Nephron (organoid): ENCODE measurements at regions not wholly inside any gene's neighbourhood (a gene's known extent, or its start where the extent isn't known, plus 50 kb on each side); places are given as distances from the start of the nearest gene placed in this dataset.
A peak's percentile ranks its signal among the peaks of the same experiment; 100 is the strongest.

Experiments
- H3K27ac Mint-ChIP-seq, 3 experiments: 2 replicates each; pipeline ENCODE4 v1.8.0; 2020; ENCODE audit warnings: mixed read lengths in 3 of 3, mild to moderate bottlenecking in 2 of 3, moderate library complexity in 1 of 3
- H3K27me3 Mint-ChIP-seq: 2 replicates; pipeline ENCODE4 v1.8.0; 2021; ENCODE audit warnings: low read depth, mild to moderate bottlenecking, moderate library complexity, mixed read lengths
- H3K36me3 Mint-ChIP-seq: 2 replicates; pipeline ENCODE4 v1.8.0; 2020; ENCODE audit warnings: low read depth, mixed read lengths
- H3K4me1 Mint-ChIP-seq: 2 replicates; pipeline ENCODE4 v1.8.0; 2020; ENCODE audit warnings: mixed read lengths
- H3K4me3 Mint-ChIP-seq, 3 experiments: 2 replicates each; pipeline ENCODE4 v1.8.0; 2020; ENCODE audit warnings: mild to moderate bottlenecking in 3 of 3, mixed read lengths in 3 of 3, moderate library complexity in 2 of 3
- H3K9me3 Mint-ChIP-seq: 2 replicates; pipeline ENCODE4 v1.8.0; 2020; ENCODE audit warnings: mixed read lengths
- TF ChIP-seq, protein P1 (sequence below), 3 experiments: fragments of 200-600 bp; sonication (generic); IDR thresholded peaks; one replicate each; pipeline ENCODE4 v1.5.0; 2021; ENCODE audit warnings: antibody characterized with exemption in 3 of 3; ENCODE audit not compliant: unreplicated experiment in 3 of 3

DNA sequence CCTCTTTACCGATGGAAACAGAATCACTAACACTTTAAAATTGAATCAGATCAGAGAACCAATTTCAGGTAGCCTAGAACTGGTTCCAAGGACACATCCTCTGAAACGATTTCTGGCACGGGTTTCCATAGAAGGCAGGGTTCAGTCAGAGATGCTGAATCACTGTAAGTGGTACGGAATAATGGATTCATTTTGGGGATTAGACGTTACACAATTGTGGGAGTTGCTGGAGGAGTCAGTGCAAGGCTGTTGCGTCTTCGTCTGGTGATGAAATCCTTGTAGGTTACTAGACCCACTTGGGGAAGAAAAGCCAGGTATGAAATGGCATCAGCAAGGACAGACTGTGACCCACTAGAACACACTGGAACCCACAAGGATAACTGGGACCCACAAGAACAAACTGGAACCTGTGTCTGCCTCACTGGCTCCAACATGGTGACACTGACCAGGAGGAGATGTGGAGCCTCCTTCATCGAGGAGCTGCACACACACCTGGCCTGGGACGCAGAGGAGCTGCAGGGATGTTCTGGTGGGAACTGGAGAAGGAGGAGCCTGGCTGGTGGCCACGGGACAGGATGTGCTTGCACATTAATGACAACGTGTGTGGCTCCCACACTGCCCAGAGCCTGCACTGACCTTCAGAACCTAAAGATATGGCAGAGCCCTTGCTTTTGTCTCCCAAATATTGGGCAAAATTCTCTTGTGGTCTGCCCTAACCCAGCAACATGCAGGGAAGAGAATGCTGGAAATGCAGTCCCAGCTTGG is 105.1 kb downstream of the TRAPPC11 start:
- H3K36me3 Mint-ChIP-seq, result no peaks in the 10 kb centered on the region
- TF ChIP-seq, protein P1, sequence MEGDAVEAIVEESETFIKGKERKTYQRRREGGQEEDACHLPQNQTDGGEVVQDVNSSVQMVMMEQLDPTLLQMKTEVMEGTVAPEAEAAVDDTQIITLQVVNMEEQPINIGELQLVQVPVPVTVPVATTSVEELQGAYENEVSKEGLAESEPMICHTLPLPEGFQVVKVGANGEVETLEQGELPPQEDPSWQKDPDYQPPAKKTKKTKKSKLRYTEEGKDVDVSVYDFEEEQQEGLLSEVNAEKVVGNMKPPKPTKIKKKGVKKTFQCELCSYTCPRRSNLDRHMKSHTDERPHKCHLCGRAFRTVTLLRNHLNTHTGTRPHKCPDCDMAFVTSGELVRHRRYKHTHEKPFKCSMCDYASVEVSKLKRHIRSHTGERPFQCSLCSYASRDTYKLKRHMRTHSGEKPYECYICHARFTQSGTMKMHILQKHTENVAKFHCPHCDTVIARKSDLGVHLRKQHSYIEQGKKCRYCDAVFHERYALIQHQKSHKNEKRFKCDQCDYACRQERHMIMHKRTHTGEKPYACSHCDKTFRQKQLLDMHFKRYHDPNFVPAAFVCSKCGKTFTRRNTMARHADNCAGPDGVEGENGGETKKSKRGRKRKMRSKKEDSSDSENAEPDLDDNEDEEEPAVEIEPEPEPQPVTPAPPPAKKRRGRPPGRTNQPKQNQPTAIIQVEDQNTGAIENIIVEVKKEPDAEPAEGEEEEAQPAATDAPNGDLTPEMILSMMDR (IDR thresholded peaks at IDR 0.05; ENCODE audit: unreplicated experiment in 3 of 3), result no peak
- H3K4me1 Mint-ChIP-seq, result no peaks in the 10 kb centered on the region
- H3K9me3 Mint-ChIP-seq, result no peaks in the 10 kb centered on the region
- peak overlapping the region in 1 of 3 experiments; percentile 26 for H3K27ac Mint-ChIP-seq
- no peak overlapping the region for H3K4me3 Mint-ChIP-seq
- peaks cover 5% of the 10 kb centered on the region for H3K27me3 Mint-ChIP-seq

DNA sequence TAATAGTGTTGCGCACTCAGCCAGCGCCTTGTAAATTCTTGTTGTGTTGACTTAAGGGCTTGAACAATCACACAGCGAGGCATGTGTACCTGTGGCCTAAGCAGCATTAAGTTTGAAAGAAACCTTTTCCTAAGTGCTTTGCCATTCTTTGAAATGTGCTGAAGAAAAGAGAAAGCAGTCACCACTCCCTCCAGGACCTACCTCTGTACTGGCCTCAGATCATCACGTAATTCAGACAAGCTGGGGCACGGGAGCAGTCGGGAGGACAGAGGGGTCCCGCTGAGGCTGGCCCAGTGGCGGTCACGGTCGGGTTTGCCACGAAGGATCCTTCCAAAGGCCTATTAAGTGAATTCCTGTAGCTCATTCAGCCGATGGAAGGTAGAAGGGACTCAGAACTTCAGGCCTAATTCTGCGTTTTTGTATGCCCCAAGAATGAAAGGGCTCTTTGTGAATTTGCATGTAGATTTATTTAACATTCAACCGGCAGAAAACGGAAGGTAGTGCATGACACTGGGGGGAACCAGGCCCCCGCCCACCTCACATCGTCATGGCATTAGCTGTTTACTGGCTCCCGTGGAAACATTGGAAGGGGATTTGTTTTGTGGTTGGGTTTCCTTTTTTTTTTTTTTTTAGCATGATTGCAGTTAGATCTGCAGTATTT is 106.3 kb downstream of the TRAPPC11 start:
- peaks cover 5% of the 10 kb centered on the region for H3K27me3 Mint-ChIP-seq
- H3K27ac Mint-ChIP-seq, result peak overlapping the region; percentile 72 to 96 (median 90)
- TF ChIP-seq, protein P1 (IDR thresholded peaks at IDR 0.05; ENCODE audit: unreplicated experiment in 3 of 3), result no peak

DNA sequence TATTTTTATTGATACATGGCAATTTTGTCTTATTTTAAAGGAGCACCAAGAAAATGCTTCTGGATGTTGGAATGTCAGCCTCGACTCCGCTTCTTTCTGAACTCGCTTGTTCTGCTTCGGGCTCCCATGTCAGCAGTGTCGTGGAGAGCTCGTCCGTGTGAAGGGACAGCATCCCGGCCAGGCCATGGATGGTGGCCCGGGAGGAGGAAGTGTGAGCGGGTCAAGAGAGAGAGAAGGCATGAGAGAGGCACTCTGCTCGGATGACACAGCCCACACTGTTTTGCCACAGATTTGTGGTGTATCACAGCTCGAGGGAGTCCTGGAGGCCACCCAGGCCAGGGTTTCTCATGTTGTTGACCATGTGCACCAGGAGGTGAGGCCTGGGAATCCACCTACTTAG is 107.0 kb downstream of the TRAPPC11 start:
- Mint-ChIP-seq H3K27me3 (peaks cover 5% of the 10 kb centered on the region), H3K9me3 (peaks cover 2% of the 10 kb centered on the region), H3K27ac (peak overlapping the region in 2 of 3 experiments; percentile 40 to 72), H3K4me3 (no peak overlapping the region), H3K4me1 (no peaks in the 10 kb centered on the region), H3K36me3 (no peaks in the 10 kb centered on the region)
- TF ChIP-seq, protein P1 (IDR thresholded peaks at IDR 0.05; ENCODE audit: unreplicated experiment in 3 of 3), result no peak

More for the DNA sequence above, 106.3 kb downstream of the TRAPPC11 start:
- no peaks in the 10 kb centered on the region for H3K4me1 Mint-ChIP-seq
- H3K4me3 Mint-ChIP-seq, result peak overlapping the region in 2 of 3 experiments; percentile 11 to 22
- no peaks in the 10 kb centered on the region for H3K9me3 Mint-ChIP-seq
- H3K36me3 Mint-ChIP-seq, result no peaks in the 10 kb centered on the region

DNA sequence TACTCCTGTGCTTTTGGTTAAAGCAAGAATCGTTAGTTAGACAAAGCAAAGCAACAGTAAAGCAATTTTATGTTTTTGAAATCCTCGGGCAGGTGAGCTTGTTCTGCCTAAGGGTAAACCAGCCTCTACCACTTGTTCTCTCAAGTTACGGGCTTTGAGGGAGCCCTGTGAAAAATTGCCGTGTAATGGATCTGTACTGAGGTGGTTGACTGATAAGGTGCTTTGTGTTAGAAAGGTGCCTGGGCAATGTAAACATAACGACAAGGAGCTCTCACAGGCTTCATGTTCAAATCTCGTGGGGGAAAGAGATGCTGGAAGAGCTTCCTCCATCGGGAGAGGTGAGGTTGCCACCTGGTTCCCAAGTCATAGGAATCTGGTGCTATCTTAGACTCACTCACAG is 111.8 kb downstream of the TRAPPC11 start:
- Mint-ChIP-seq H3K27me3 (peaks cover 3% of the 10 kb centered on the region), H3K4me1 (no peaks in the 10 kb centered on the region), H3K9me3 (peaks cover 7% of the 10 kb centered on the region), H3K4me3 (no peak overlapping the region), H3K36me3 (no peaks in the 10 kb centered on the region), H3K27ac (no peak overlapping the region)
- TF ChIP-seq, protein P1 (IDR thresholded peaks at IDR 0.05; ENCODE audit: unreplicated experiment in 3 of 3), result no peak

DNA sequence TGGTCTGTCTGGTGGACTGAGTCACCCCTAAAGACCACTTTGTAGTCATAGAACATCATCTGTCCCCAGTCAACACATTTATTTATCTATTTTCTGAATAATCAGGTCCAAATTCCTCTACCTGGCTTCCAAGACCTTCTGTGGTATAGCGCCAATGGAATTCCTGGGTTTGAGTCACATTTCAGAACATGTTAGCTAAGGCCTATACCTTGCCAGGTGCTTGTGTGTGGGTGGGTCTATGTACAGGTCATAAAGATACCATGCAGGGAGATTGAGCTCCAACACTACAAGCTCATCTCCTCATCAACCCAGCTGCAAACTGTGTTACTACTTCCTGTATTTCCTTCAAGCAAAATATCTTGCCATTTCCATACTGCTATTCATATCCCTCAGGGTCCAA is 113.3 kb downstream of the TRAPPC11 start:
- Mint-ChIP-seq H3K4me1 (no peaks in the 10 kb centered on the region), H3K36me3 (no peaks in the 10 kb centered on the region), H3K27ac (no peak overlapping the region), H3K27me3 (peaks cover 3% of the 10 kb centered on the region), H3K4me3 (no peak overlapping the region), H3K9me3 (peaks cover 7% of the 10 kb centered on the region)
- TF ChIP-seq, protein P1 (IDR thresholded peaks at IDR 0.05; ENCODE audit: unreplicated experiment in 3 of 3), result no peak
